ENCODE measurements at regions not wholly inside any gene's neighbourhood (a gene's known extent, or its start where the extent isn't known, plus 50 kb on each side); places are given as distances from the start of the nearest gene placed in this dataset.

- TF ChIP-seq POLR2A (IDR thresholded peaks at IDR 0.05), result no peak
- TF ChIP-seq, protein P1, sequence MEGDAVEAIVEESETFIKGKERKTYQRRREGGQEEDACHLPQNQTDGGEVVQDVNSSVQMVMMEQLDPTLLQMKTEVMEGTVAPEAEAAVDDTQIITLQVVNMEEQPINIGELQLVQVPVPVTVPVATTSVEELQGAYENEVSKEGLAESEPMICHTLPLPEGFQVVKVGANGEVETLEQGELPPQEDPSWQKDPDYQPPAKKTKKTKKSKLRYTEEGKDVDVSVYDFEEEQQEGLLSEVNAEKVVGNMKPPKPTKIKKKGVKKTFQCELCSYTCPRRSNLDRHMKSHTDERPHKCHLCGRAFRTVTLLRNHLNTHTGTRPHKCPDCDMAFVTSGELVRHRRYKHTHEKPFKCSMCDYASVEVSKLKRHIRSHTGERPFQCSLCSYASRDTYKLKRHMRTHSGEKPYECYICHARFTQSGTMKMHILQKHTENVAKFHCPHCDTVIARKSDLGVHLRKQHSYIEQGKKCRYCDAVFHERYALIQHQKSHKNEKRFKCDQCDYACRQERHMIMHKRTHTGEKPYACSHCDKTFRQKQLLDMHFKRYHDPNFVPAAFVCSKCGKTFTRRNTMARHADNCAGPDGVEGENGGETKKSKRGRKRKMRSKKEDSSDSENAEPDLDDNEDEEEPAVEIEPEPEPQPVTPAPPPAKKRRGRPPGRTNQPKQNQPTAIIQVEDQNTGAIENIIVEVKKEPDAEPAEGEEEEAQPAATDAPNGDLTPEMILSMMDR (IDR thresholded peaks at IDR 0.05), result no peak
- no peaks in the 10 kb centered on the region for H3K36me3 ChIP-seq
- no peaks in the 10 kb centered on the region for H3K9me3 ChIP-seq
- H3K4me3 ChIP-seq, result no peak overlapping the region
- intact Hi-C loops (cut with DNase I), result no loop called here
- no peak for DNase-seq
- WGBS, 2 donors, result 74 to 75% methylated on average over 4 of the region's 4 CpGs
- no peaks in the 10 kb centered on the region for H3K27me3 ChIP-seq
- H3K27ac ChIP-seq, result no peak overlapping the region
- no peaks in the 10 kb centered on the region for H3K4me1 ChIP-seq
These were observed 134.9 kb upstream of the ZBTB20 start for GRCh38 chr3:115281697-115282675.

- Histone ChIP-seq H3K4me3 (no peak overlapping the region), H3K4me1 (no peaks in the 10 kb centered on the region), H3K36me3 (no peaks in the 10 kb centered on the region), H3K27ac (no peak overlapping the region), H3K9me3 (no peaks in the 10 kb centered on the region), H3K27me3 (no peaks in the 10 kb centered on the region)
- DNase-seq, result no peak
- WGBS, 2 donors, result 50 to 60% methylated on average over 1 of the region's 1 CpG
- intact Hi-C loops (cut with DNase I), result no loop called here
- TF ChIP-seq POLR2A (IDR thresholded peaks at IDR 0.05), result no peak
- TF ChIP-seq, protein P1 (IDR thresholded peaks at IDR 0.05), result no peak
These were observed 137.9 kb upstream of the ZBTB20 start for GRCh38 chr3:115284980-115285379.

- Histone ChIP-seq H3K36me3 (no peaks in the 10 kb centered on the region), H3K4me3 (no peak overlapping the region), H3K27me3 (no peaks in the 10 kb centered on the region), H3K27ac (no peak overlapping the region), H3K4me1 (no peaks in the 10 kb centered on the region), H3K9me3 (no peaks in the 10 kb centered on the region)
- intact Hi-C loops (cut with DNase I), result no loop called here
- TF ChIP-seq POLR2A (IDR thresholded peaks at IDR 0.05), result no peak
- TF ChIP-seq, protein P1 (IDR thresholded peaks at IDR 0.05), result no peak
- DNase-seq, result no peak
- 84 to 88% methylated on average over 2 of the region's 2 CpGs for WGBS, 2 donors
These were observed 139.6 kb upstream of the ZBTB20 start for GRCh38 chr3:115286529-115287197.

DNA sequence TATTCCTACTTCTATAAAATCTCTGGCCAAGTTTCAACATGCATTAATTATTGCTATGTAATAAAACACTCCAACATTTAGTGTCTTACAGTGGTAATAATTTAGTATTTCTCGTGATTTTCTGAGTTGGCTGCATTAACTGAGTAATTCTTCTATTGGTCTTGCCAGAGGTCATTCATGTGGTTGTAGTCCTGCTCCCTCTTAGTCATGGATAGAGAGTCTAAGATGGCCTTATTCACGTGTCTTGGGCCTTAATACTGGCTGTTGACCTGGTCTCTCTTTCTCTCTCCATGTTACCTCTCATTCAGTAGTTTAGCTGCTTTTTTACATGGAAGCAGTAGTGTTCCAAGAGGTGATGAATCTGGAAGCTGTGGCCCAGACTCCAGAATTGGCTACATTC lies 140.1 kb upstream of the ZBTB20 start:
- H3K4me3 ChIP-seq, result no peak overlapping the region
- intact Hi-C loops (cut with DNase I), result no loop called here
- H3K27ac ChIP-seq, result no peak overlapping the region
- no peaks in the 10 kb centered on the region for H3K4me1 ChIP-seq
- H3K36me3 ChIP-seq, result no peaks in the 10 kb centered on the region
- 59 to 62% methylated on average over 2 of the region's 2 CpGs for WGBS, 2 donors
- no peak for DNase-seq
- no peak for TF ChIP-seq POLR2A (IDR thresholded peaks at IDR 0.05)
- TF ChIP-seq, protein P1 (IDR thresholded peaks at IDR 0.05), result no peak
- no peaks in the 10 kb centered on the region for H3K27me3 ChIP-seq
- no peaks in the 10 kb centered on the region for H3K9me3 ChIP-seq

GRCh38 chr3:115292131-115292530 lies 145.0 kb upstream of the ZBTB20 start:
- TF ChIP-seq, protein P1 (IDR thresholded peaks at IDR 0.05), result no peak
- no peak for TF ChIP-seq POLR2A (IDR thresholded peaks at IDR 0.05)
- 30 to 58% methylated on average over 2 of the region's 2 CpGs for WGBS, 2 donors
- Histone ChIP-seq H3K9me3 (no peaks in the 10 kb centered on the region), H3K36me3 (no peaks in the 10 kb centered on the region), H3K4me1 (no peaks in the 10 kb centered on the region), H3K27me3 (no peaks in the 10 kb centered on the region), H3K4me3 (no peak overlapping the region), H3K27ac (no peak overlapping the region)
- no peak for DNase-seq
- intact Hi-C loops (cut with DNase I), result no loop called here

Data from esophagus squamous epithelium (tissue), 5 donors.